Activated CD4-positive, alpha-beta T cell treated with anti-CD3 and anti-CD28 coated beads for 24 hours (primary cell): ENCODE measurements at regions not wholly inside any gene's neighbourhood (a gene's known extent, or its start where the extent isn't known, plus 50 kb on each side); places are given as distances from the start of the nearest gene placed in this dataset.

ENCODE experiments used
- DNase-seq, 2 donors: peaks; one replicate each; pipeline ENCODE4 v3.0.0-alpha.2; 2020; ENCODE audit warnings: low read depth in 2 of 2

DNA sequence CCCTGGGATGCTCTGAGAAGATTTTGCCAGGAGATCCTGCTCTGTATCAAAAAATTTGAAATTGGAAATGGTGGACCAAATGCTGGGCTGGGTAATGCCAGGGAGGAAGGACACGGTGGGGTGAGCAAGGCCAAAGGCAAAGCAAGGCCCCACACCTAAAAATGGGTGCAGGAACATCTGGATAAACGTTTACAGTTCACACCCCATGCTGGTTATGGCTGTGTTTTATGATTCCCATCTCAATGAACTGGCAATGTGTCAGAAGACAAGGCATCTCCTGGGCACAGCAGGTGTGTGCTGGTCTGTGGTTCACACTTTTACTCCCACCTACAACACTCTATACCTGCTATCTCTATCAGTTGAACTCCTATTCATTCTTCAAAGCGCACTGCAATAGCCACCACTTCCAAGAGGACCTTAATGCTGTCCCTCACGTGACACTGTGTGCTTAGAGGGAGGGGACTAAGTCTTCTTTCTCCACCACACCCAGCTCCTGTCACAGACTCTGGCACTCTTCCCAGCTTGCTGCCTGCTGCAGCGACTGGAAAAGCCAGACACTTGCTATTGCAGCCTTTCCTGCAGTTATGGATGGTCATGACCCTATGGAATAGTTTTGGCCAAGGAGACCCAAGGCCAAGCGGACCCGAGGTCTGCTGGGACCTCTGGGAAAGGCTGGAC lies 277.5 kb downstream of the CTTN start:
- no peak for DNase-seq

DNA sequence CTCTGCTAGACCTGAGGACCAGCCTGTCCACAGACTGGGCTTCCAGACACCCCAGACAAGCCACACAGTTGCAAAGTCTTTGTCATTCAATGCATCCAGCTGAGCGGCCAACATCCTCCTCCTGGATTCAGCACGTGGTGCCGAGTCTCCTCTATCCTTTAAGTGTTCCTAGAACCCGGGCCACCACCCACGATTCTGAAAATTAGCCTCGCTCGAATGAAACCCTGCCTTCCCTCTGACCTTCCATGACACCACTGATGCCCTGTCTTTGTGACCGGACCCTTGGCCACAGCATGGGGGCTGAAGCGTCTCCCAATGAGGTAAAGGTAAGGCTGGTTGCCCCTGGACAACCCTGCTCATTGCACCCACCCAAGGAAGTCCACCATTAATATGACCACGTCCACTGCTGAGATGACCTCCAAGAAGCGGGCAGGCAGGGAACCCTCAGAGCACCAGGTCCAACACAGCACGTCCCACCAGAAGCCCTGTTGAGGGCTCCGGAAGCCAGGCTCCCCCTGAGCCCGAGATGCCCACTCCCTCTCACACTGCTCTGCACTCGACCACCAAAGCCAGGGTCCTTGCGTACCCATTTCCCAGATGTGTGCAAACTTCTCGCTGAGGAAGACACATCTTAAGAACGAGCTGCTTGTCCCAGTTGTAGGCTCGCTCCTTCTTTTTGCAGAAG lies 279.0 kb downstream of the CTTN start:
- DNase-seq = no peak

DNA sequence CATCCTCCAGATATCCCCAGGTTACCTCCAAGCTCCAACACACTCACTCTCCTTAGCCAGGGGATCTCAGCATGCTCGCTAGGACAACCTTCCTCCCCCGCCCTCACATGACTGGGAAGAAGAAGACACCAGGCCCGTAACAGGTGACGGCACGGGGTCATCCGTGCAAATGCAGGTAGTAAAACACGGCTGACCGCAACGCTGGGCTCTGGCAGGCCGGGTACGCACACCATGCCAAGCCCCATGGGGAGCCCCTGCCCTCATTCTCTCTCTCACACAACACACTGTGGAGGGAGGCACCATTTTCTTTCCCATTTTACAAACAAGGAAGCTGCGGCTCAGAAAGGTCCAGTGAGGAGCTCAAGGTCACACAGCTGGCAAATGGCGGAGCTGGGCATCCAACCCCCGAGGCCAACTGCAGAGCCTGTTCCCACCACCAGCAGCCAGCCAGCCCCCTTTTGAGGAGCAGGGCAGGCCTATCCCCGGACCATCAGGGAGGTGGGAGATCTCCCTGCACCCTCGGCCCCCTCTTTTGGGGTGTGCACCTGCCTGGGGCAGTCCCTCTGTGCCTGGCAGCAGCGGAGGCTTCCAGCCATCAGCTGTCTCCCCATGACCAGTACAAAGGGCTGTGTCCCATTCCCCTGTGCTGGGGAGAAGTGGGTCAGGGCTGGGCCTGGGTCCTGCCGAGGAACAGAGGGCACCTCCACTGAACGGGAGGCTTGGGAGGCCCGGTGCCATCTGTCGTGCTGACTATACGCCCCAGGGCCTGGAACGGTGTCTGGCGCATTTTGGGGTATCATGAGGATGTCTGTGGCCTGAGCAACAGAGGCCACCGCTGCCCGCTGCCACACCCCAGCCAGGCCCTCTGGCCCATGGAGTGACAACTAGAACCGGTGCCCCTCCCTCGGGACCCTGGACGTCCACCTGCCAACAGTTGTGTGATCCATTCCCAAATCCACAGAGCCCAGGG lies 280.9 kb downstream of the CTTN start:
- DNase-seq = no peak

DNA sequence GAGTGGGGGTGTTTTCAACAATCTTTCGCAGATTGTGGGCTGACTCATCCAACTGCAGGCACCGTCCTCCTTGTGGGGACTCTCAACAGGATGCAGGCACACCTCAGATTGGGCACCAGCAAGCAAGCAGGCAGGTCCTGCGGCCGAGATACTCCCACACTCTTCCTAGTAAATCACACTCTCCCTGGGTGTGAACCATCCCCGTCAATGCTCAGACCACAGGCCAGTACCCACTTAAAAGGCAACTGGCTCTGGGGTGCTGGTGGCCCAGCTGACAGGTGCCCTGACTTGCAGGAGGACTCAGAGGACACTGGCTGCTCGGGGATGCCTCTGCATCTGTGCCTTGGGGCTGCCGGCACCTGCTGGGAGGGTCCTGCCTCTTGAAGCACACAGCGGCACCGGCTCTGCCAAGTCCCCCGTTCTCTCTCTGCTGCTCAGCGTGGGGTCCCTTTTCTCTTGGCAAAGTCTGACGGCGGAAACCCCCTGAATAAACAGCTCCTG lies 282.5 kb downstream of the CTTN start:
- DNase-seq = no peak

DNA sequence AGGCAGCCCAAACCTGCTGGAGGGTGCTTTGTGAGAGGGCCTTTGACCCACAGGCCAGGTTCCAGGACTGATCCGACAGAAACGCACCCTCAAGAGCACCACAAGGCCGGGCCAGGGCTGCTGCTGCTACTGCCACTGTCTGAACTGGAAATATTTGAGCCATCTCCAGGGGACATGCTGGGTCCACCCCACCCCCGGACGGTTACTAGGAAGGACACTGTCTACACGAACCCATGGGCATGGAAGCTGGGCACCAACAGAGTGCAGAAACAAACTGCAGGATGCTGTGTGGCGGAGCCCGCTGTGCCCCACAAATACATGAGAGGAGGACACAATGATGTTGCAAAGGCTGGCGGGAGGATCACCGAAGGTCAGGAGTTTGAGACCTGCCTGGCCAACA lies 283.7 kb downstream of the CTTN start:
- no peak for DNase-seq

DNA sequence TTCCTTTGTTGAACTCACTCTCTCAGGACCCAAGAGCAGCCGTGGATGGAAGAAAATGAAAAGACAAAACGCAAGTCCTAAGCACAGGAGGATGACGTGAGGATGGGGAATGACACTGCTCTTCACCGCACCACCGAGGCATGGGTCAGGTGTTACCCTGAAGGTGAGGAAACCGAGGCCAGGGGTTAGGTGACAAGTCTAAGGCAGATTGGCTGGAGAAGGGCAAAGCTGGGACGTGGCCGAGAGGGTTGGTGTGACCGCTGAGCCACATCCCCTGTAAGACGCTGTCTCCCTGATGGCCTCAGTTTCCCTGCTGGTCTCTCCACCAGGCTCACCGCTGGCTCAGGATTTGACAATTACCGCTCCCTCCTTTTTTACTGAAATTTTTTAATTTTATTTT lies 284.4 kb downstream of the CTTN start:
- DNase-seq = no peak

DNA sequence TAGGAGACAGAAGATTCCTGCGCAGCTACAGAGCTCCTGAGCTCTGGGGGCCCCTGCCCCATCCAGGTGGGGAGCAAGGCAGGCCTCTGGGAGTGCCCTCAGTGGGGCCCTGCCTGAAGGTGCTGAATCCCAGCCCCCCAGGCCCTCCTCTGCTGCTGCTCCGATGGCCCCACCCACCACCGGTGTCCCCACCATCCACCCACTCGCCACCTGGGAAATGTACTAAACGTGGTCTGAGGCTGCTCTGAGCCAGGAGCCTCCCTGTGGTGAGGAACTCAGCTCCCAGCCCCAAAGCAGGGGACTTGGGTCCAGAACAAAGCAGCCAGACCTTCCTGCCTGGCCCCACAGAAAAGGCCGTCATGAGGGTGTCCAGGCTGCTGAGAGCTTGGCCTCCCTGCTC lies 289.4 kb downstream of the CTTN start:
- DNase-seq = no peak

DNA sequence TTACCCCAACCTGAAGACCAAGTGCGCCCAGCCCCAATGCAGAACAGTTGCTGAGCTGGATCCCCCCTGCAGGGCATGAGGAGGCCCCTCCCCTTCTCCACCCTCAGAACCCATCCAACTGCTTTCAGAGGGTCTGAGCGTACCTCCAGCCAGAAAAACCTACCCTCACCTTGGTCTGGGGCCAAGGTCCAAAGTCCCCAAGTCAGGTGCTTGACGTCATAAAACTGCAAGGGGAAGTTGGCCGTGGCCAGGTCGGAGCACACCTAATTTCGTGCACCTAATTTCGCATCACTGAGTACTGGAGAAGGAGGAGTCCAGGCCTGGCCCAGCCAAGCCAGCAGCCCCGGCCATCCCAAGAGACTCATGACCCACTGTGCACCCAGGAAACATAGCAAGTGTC lies 289.8 kb downstream of the CTTN start:
- DNase-seq = no peak

DNA sequence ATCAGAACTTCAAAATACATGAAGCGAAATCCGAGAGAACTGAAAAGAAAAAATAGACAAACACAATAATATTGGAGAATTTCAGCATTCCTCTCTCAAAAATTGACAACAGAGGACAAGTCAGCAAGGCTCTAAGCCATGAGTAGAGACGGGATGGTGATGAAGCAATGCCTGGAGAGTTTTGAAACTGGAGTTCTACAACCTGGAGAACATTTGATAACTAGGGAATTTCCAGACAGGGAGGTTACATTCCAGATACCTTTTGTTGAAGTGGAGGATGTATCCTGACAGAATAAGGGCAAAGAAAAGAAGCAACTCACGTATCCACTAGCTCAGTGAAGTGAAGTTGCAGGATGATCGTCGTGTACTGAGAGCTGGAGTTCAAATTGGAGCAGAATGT lies 291.4 kb downstream of the CTTN start:
- no peak for DNase-seq

DNA sequence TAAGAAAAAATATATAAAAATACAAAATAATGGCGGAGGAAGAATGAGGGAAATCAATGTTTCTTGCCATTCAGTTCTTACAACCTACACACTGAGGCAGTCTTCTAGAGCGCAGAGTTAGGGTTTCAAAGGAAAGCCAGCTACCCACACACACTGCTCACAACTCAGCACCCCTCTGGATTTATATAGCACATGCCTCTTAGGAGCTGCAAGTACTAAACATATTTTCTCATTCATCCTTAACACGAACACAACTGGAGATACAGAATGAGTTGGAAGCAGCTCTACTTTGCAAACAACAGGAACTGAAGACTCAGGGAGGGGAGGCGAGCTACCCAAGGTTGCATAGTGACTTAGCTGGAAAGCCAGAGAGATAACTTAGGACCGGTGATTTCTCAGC lies 293.8 kb downstream of the CTTN start:
- DNase-seq = no peak

DNA sequence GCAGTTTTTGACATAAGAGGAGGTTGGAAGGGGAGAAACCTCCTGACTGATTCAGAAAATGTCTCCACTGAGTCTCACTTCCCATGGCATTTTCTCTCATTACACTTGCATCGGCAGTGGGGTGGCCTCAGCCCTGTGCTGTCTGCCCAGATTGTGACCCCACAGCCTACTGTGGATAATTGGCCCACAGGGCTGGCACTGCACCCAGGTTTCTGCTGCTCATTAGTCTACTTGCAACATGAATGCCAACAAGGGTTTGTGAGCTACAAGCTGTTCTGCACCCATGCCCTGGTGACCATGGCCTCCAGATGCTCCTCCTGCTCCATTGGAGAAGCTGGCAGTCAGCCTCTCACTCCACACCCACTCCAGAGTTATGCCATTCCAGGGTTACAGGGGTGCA lies 296.0 kb downstream of the CTTN start:
- no peak for DNase-seq

DNA sequence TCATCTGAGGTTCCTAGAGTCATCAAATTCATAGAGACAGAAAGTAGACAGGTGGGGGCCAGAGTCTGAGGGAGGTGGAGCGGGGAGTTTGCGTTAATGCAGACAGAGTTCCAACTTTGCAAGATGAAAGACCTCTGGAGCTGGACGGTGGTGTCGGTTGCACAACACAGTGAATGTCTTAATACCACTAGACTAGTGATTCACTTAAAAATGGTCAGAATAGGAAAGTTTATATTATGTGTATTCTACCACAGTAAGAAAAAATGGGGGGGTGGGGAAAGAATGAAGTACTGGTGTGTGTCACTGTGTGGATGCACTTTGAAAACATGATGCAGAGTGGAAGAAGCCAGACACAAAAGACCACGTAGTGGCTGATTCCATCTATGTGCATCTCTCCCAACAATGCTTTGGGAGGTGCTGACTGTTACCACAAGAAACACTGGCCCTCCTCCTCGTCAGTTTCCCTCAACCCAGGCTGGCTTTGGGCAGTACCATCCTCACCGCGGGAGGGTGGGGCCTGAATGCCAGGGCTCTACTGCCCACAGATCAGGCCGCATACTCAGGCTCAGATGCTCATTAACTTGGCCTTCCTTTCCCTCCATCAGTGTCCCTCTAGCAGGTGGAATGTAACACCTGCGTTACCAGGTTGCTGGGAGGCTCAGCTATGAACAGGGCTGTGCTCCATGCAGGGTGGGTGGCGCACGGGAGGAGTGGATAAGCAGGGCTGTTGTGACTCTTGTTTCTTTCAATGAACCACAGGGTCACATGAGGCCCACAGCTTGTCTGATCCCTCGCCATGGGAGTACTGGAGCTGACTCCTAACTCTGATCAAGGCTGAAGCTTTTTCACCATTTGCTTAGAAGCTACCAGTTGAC lies 297.0 kb downstream of the CTTN start:
- no peak for DNase-seq

DNA sequence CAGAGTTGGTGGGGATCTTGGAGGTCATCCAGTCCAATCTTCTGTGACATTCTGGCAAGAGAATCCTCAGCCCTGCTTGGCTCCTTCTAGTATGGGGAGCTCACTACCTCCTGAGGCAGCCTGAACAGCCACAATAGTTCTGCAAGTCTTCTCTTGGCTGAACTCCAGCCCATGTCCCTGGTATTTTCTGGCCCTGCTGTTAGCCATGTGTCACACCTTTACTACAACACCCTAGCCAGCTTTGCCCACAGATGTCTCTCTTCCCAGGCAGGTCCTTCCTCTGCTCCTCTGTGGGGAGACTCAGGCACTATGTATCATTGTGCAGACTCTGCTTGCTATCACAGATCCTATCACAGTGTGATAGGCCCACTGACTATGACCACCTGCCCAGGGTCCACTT lies 297.7 kb downstream of the CTTN start:
- DNase-seq = no peak

DNA sequence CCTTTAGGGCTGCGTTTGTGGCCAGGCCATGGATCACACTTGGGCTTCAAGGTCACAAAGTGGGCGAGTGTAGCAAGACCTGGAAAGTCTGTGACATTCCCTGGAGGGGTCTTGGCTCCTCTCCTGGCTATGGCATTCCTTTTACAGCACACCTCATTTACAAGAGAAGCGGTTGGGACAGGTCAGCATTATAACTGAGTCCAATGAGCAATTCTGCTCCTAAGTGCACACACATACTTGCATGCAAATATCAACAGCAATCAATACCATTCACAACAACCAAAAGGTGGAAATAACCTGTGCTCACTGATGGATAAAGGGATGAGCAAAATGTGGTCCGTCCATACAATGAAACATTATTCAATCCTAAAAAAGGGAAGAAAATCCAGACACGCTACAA lies 298.2 kb downstream of the CTTN start:
- DNase-seq = no peak

DNA sequence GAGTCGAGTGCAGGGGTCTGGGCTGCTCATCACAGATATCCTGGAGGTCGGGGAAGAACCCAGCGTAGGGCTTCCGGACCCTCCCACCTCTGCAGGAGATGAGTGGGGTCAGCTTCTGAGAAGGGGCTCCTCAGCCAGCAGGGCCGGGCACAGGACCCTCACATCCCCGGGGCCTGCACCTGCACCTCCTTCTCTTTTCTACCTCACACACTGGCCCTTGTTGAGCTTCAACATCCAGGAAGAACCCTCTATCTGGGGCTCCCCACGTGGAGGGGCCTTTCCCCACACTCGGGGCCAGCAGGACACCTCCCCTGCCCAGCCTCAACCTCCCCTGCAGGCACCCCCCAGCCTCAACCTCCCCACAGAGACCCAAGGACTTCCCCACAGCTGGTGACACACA lies 299.4 kb downstream of the CTTN start:
- no peak for DNase-seq

DNA sequence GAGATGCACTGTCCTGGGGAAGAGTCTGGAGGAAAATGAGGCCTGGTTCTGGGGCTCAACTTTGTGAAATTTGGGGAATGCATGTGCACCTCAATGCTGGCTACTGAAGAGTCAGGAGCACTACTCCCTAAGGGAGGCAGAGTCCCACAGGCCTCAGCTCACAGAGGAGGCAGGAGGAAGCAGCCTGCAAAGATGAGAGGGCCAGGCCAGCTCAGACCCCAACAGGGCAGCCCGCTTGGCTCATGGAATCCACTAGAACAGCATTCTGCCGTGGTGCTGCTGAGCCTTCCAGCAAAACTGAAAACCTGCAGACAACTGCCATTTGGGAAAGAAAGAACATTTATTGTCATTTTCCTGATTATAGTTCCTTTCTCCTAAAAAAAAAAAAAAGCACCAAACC lies 300.5 kb downstream of the CTTN start:
- DNase-seq = no peak

DNA sequence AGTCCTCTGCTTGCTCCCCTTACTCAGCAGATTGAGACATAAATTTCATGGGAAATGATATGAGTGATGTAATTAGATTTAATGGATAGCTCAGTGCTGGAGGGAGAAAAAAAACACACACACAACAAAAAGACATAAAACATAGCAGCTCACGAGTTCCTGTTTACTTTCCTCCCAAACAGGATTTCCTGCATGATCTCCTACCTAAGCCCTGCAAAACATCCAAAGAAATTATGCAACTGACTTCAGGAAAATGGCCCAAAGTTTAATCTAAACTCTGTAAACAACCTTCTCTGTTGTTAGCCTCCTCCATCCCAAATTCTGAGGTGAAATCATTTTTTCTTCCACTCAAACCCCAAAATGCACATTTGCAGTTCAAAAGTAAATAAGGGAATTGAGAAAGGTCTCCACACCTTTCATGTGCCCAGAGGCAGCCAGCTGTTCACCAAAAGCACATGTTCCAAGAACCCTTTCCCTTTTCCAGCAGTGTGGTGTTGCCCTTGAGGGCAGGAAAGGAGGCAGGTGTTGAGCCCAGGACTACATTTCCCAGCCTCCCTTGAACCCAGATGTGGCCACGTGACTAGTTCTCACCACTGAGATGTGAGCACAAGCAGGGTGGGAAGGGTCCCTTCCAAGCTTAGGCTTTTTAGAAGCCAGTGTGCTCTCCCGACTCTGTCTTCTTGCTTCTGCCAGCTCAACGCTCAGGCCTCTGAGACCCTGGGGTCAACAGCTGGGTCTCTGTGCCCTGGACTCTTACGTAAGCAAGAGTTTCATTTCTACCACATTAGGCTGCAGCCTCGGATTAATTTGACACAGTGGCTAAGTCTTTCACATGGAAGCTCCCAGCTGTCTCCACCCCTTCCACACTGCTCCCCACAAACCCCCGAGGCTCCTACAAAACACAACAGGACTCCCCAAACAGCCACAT lies 301.2 kb downstream of the CTTN start:
- DNase-seq = no peak

DNA sequence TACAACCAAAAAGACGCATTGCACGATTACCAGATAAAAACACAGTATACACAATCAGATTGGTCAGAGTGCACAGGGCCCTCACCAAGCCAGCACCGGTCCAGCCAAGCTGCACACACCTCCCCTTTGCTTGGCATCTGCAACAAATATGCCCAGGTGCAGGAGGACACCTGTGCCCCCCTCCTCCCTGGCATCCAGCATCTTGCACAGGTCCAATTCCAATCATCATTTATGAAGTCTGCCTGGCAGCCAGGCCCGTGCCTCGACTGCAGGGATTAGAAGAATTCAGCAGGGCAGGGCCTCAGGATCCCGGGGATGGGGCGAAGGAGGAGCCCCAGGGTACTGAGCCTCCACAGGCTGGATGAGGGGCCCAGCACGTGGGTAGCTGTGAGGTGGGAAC lies 302.1 kb downstream of the CTTN start:
- no peak for DNase-seq

DNA sequence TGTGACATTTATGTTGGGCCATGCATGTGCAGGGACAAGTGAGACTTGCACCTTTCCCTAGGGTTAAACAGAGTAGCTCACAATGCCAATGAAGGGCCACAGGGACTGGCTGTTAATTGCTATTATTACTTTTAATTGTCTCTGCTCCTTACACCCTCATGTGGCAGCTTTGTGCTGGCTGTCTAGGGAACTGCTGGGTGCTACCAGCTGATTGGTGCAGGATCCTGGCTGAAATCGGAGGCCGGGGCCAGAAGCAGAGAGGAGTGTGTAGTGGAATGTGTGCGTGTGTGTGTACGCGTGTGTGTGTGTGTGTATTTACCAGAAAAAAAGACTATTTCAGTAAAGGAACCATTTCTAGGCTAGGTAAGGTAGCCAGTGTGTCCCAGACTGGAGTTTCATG lies 302.5 kb downstream of the CTTN start:
- DNase-seq = no peak

DNA sequence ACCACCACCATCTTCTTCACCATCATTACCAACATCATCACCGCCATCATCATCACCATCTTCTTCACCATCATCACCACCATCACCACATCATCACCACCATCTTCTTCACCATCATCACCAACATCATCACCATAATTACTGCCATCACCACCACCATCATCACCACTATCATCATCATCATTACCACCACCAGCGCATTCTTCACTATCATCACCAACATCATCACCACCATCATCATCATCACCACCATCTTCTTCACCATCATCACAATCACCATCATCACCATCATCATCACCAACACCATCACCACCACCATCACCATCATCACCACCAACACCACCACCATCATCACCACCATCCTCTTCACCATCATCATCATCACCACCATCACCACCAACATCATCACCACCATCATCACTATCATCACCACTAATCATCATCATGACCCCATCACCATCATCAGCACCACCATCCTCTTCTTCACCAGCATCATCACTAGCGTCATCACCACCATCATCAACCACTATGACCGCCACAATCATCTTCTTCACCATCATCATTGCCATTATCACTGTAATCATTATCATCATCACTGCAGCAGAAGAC lies 303.8 kb downstream of the CTTN start:
- no peak for DNase-seq
